ENCODE measurements at regions not wholly inside any gene's neighbourhood (a gene's known extent, or its start where the extent isn't known, plus 50 kb on each side); places are given as distances from the start of the nearest gene placed in this dataset.

DNA sequence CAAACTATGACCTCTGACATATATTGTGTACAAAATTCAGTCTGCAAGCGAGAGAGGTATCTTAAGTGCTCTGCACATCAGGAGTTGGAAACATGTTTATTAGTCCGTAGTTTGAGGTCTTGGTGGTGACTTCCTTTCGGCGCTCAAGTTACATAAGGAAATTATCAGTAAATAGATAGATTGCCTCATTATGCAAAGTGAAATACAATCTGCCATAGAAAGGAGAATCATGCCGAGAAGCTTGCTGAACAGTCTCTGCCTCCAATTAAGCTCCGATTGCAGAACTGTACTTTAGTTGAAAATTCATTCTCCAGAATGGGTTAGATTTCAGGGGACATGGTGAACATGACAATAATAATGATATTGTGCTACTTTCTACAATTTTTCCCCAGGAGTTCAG, 271.8 kb downstream of the BRINP2 start:
- Histone ChIP-seq H3K27me3 (ENCODE audit: insufficient read depth, low read depth) (no peaks in the 10 kb centered on the region), H3K27ac (no peak overlapping the region), H3K4me2 (no peak overlapping the region), H3K36me3 (ENCODE audit: insufficient read depth) (no peaks in the 10 kb centered on the region), H3K9ac (no peak overlapping the region), H2AFZ (ENCODE audit: low read depth) (no peak overlapping the region), H4K20me1 (ENCODE audit: insufficient read depth) (no peaks in the 10 kb centered on the region), H3K4me3 (IDR thresholded peaks at IDR 0.05; ENCODE audit: insufficient read depth, low read depth, low read length) (no peak overlapping the region), H3K79me2 (ENCODE audit: insufficient read depth, low read depth) (no peaks in the 10 kb centered on the region), H3K4me1 (ENCODE audit: low read depth, poor library complexity, severe bottlenecking) (no peaks in the 10 kb centered on the region)
- TF ChIP-seq, protein P1, sequence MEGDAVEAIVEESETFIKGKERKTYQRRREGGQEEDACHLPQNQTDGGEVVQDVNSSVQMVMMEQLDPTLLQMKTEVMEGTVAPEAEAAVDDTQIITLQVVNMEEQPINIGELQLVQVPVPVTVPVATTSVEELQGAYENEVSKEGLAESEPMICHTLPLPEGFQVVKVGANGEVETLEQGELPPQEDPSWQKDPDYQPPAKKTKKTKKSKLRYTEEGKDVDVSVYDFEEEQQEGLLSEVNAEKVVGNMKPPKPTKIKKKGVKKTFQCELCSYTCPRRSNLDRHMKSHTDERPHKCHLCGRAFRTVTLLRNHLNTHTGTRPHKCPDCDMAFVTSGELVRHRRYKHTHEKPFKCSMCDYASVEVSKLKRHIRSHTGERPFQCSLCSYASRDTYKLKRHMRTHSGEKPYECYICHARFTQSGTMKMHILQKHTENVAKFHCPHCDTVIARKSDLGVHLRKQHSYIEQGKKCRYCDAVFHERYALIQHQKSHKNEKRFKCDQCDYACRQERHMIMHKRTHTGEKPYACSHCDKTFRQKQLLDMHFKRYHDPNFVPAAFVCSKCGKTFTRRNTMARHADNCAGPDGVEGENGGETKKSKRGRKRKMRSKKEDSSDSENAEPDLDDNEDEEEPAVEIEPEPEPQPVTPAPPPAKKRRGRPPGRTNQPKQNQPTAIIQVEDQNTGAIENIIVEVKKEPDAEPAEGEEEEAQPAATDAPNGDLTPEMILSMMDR (conservative IDR thresholded peaks at IDR 0.05; ENCODE audit: low read depth, low read length) = no peak

DNA sequence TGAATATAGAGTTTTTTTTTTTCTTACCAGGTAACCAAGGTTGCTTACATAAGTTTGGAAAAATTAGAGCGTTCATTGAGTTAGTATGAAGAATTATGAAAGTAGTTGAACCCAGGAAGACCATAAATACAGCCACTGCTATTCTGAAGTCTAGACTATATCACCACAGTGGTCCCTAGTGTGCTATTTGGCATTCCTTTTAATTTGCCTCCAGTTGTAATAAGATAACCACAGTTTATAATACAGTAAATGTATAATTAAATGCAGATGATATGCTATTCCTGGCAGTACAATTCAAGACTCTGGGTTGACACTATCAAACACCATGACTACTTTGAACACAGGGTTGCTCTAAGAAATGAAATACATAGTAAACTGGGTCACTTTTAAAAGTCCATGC, 270.5 kb downstream of the BRINP2 start:
- Histone ChIP-seq H3K27ac (no peak overlapping the region), H2AFZ (ENCODE audit: low read depth) (no peak overlapping the region), H3K4me1 (ENCODE audit: low read depth, poor library complexity, severe bottlenecking) (no peaks in the 10 kb centered on the region)

DNA sequence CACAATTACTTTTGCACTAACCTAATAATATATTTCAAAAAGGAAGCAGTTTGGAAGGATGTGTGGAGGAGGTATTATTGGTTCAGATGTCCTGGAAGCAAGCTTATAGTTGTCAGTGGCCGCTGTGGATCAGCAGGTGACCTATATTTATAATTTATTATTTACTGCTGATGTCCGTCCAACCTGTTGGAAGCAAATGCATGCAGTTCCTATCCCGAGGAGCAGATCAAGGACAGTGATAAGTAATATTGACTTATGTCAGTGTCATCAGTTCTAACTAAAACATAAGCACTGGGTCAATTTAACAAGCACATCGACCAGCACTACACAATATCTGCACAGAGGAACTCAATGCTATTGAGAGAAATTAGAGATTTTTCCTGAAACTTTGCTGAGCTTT, 270.1 kb downstream of the BRINP2 start:
- H3K27me3 ChIP-seq (ENCODE audit: insufficient read depth, low read depth) = no peaks in the 10 kb centered on the region
- H4K20me1 ChIP-seq (ENCODE audit: insufficient read depth) = no peaks in the 10 kb centered on the region
- no peak overlapping the region for H3K9ac ChIP-seq
- TF ChIP-seq, protein P1 (conservative IDR thresholded peaks at IDR 0.05; ENCODE audit: low read depth, low read length) = no peak
- no peaks in the 10 kb centered on the region for H3K36me3 ChIP-seq (ENCODE audit: insufficient read depth)
- H3K4me2 ChIP-seq = no peak overlapping the region
- no peak overlapping the region for H3K27ac ChIP-seq
- H3K4me3 ChIP-seq (IDR thresholded peaks at IDR 0.05; ENCODE audit: insufficient read depth, low read depth, low read length) = no peak overlapping the region
- H2AFZ ChIP-seq (ENCODE audit: low read depth) = no peak overlapping the region
- no peaks in the 10 kb centered on the region for H3K79me2 ChIP-seq (ENCODE audit: insufficient read depth, low read depth)
- no peaks in the 10 kb centered on the region for H3K4me1 ChIP-seq (ENCODE audit: low read depth, poor library complexity, severe bottlenecking)

More for the DNA sequence above, 270.5 kb downstream of the BRINP2 start:
- H3K27me3 ChIP-seq (ENCODE audit: insufficient read depth, low read depth) = no peaks in the 10 kb centered on the region
- TF ChIP-seq, protein P1 (conservative IDR thresholded peaks at IDR 0.05; ENCODE audit: low read depth, low read length) = no peak
- no peak overlapping the region for H3K9ac ChIP-seq
- no peak overlapping the region for H3K4me3 ChIP-seq (IDR thresholded peaks at IDR 0.05; ENCODE audit: insufficient read depth, low read depth, low read length)
- H3K36me3 ChIP-seq (ENCODE audit: insufficient read depth) = no peaks in the 10 kb centered on the region
- no peak overlapping the region for H3K4me2 ChIP-seq
- H3K79me2 ChIP-seq (ENCODE audit: insufficient read depth, low read depth) = no peaks in the 10 kb centered on the region
- no peaks in the 10 kb centered on the region for H4K20me1 ChIP-seq (ENCODE audit: insufficient read depth)

DNA sequence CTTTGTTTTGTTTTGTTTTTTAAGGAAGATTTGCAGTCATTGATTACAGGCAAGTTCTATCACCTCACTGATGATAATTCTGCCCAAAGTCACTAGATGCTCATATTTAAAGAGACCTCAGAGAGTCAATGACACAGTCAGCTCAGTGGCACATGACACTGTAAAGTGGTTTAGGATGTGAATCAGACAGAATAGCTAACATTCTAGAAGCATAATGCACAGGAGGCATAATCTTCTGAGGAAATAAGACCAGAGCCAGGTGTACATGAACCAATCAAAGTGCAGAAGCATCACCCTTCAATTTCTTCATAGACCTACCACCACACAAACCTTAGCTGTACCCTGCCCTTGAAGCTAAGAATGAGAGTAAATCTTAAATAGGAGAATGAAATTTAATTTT, 268.5 kb downstream of the BRINP2 start:
- Histone ChIP-seq H3K79me2 (ENCODE audit: insufficient read depth, low read depth) (no peaks in the 10 kb centered on the region), H2AFZ (ENCODE audit: low read depth) (no peak overlapping the region), H3K27me3 (ENCODE audit: insufficient read depth, low read depth) (no peaks in the 10 kb centered on the region), H3K4me1 (ENCODE audit: low read depth, poor library complexity, severe bottlenecking) (no peaks in the 10 kb centered on the region), H3K27ac (no peak overlapping the region), H4K20me1 (ENCODE audit: insufficient read depth) (no peaks in the 10 kb centered on the region), H3K4me3 (IDR thresholded peaks at IDR 0.05; ENCODE audit: insufficient read depth, low read depth, low read length) (no peak overlapping the region), H3K9ac (no peak overlapping the region), H3K4me2 (no peak overlapping the region), H3K36me3 (ENCODE audit: insufficient read depth) (no peaks in the 10 kb centered on the region)
- TF ChIP-seq, protein P1 (conservative IDR thresholded peaks at IDR 0.05; ENCODE audit: low read depth, low read length) = no peak
